CD14-positive monocyte (primary cell): ENCODE measurements at regions not wholly inside any gene's neighbourhood (a gene's known extent, or its start where the extent isn't known, plus 50 kb on each side); places are given as distances from the start of the nearest gene placed in this dataset.
"Not testable (repeated sequence)": the region's sequence is repeated elsewhere in the genome, so short reads cannot be mapped to it uniquely, and the experiment has no call there.

ENCODE experiments used
- DNase-seq, 3 donors: peaks; one replicate each; pipeline ENCODE4 v3.0.0-alpha.2; 2011 to 2022
- H2AFZ ChIP-seq: 2 replicates; pipeline ENCODE4 v1.6.0; 2012; ENCODE audit warnings: mild to moderate bottlenecking, low read depth, low read length, inconsistent platforms; ENCODE audit not compliant: insufficient read depth, poor library complexity, severe bottlenecking
- H3K27ac ChIP-seq, 2 donors: 1 replicate in 1 of 2; 2 replicates in 1 of 2; pipeline ENCODE4 v1.5.1; 2012 to 2013; ENCODE audit warnings: low read length in 2 of 2, control low read depth in 1 of 2, inconsistent platforms in 1 of 2, low read depth in 1 of 2, mild to moderate bottlenecking in 1 of 2
- H3K27me3 ChIP-seq, 2 donors: one replicate each; pipeline versions ENCODE4 v1.6.0 to v1.6.1; 2011 to 2013; ENCODE audit warnings: low read length in 2 of 2; ENCODE audit not compliant: control insufficient read depth in 2 of 2, insufficient read depth in 2 of 2
- H3K36me3 ChIP-seq, 2 donors: replicated peaks in 1 of 2; 1 replicate in 1 of 2; 2 replicates in 1 of 2; pipeline versions ENCODE4 v1.5.1 to v1.6.1; 2012 to 2013; ENCODE audit warnings: low read length in 2 of 2, control low read depth in 1 of 2, inconsistent platforms in 1 of 2, mild to moderate bottlenecking in 1 of 2; ENCODE audit not compliant: insufficient read depth in 2 of 2, control insufficient read depth in 1 of 2
- H3K4me1 ChIP-seq, 2 donors: 1 replicate in 1 of 2; 2 replicates in 1 of 2; pipeline versions ENCODE4 v1.5.1 to v1.6.1; 2012 to 2013; ENCODE audit warnings: low read length in 2 of 2, control low read depth in 1 of 2, inconsistent platforms in 1 of 2, mild to moderate bottlenecking in 1 of 2, moderate library complexity in 1 of 2; ENCODE audit not compliant: insufficient read depth in 2 of 2, control insufficient read depth in 1 of 2
- H3K4me2 ChIP-seq: replicated peaks from 2 replicates; pipeline ENCODE3; 2012; ENCODE audit warnings: low read length, moderate library complexity, mild to moderate bottlenecking; ENCODE audit not compliant: poor library complexity, severe bottlenecking; ENCODE audit errors: extremely low read depth
- H3K4me3 ChIP-seq, 3 experiments: fragments of 200-600 bp in 1 of 3; sonication (generic) in 1 of 3; replicated peaks in 1 of 3; 1 replicate in 2 of 3; 2 replicates in 1 of 3; pipeline ENCODE4 v1.5.1; 2011 to 2013; ENCODE audit warnings: low read length in 3 of 3, mild to moderate bottlenecking in 3 of 3, control low read depth in 2 of 3, low read depth in 2 of 3, inconsistent platforms in 1 of 3, moderate library complexity in 1 of 3
- H3K79me2 ChIP-seq: 2 replicates; pipeline ENCODE4 v1.6.0; 2012; ENCODE audit warnings: mild to moderate bottlenecking, control low read depth, inconsistent platforms, low read length, moderate library complexity; ENCODE audit not compliant: insufficient read depth
- H3K9ac ChIP-seq: 2 replicates; pipeline ENCODE4 v1.6.0; 2017; ENCODE audit warnings: low read length, mild to moderate bottlenecking; ENCODE audit not compliant: insufficient read depth, poor library complexity, severe bottlenecking
- H3K9me3 ChIP-seq, 2 donors: replicated peaks in 1 of 2; 1 replicate in 1 of 2; 2 replicates in 1 of 2; pipeline versions ENCODE4 v1.5.1 to v1.6.1; 2012 to 2013; ENCODE audit warnings: low read length in 2 of 2, control low read depth in 1 of 2; ENCODE audit not compliant: control insufficient read depth in 1 of 2, insufficient read depth in 1 of 2
- H4K20me1 ChIP-seq: 2 replicates; pipeline ENCODE4 v1.6.0; 2012; ENCODE audit warnings: mild to moderate bottlenecking, low read length, control low read depth, moderate library complexity; ENCODE audit not compliant: insufficient read depth
- H3K27ac Mint-ChIP-seq, 7 donors: one replicate each; pipeline ENCODE4 v1.8.0; 2020; ENCODE audit warnings: mild to moderate bottlenecking in 7 of 7, mixed read lengths in 7 of 7, moderate library complexity in 6 of 7, inconsistent platforms in 2 of 7
- H3K27me3 Mint-ChIP-seq, 3 donors: one replicate each; pipeline ENCODE4 v1.8.0; 2021 to 2022; ENCODE audit warnings: low read depth in 3 of 3, mild to moderate bottlenecking in 3 of 3, mixed read lengths in 3 of 3, moderate library complexity in 3 of 3, inconsistent platforms in 1 of 3
- H3K36me3 Mint-ChIP-seq, 2 donors: one replicate each; pipeline ENCODE4 v1.8.0; 2020; ENCODE audit warnings: mixed read lengths in 2 of 2, inconsistent platforms in 1 of 2, mild to moderate bottlenecking in 1 of 2
- H3K4me1 Mint-ChIP-seq: one replicate; pipeline ENCODE4 v1.8.0; 2020; ENCODE audit warnings: mild to moderate bottlenecking, mixed read lengths
- H3K4me3 Mint-ChIP-seq, 2 donors: one replicate each; pipeline ENCODE4 v1.8.0; 2020; ENCODE audit warnings: mild to moderate bottlenecking in 2 of 2, mixed read lengths in 2 of 2, moderate library complexity in 1 of 2
- H3K9me3 Mint-ChIP-seq, 7 donors: one replicate each; pipeline ENCODE4 v1.8.0; 2020 to 2022; ENCODE audit warnings: mixed read lengths in 7 of 7, mild to moderate bottlenecking in 6 of 7, moderate library complexity in 6 of 7, inconsistent platforms in 2 of 7
- WGBS: methylation state at CpG from one replicate; pipeline ENCODE4 v1.1.5; 2013; ENCODE audit warnings: missing lambda C conversion rate; ENCODE audit not compliant: insufficient coverage; 5-methylcytosine and 5-hydroxymethylcytosine counted together
- intact Hi-C, 2 donors: fragments of 100-400 bp; cut with micrococcal nuclease; formaldehyde crosslinking; loops; one replicate each; pipeline versions ENCODE4 v1.15.0 to v1.15.1; 2023

- H3K79me2 ChIP-seq, H3K27me3 ChIP-seq, H3K27me3 Mint-ChIP-seq, intact Hi-C loops, H3K36me3 ChIP-seq, H2AFZ ChIP-seq, H3K27ac ChIP-seq, H3K9me3 Mint-ChIP-seq, H3K27ac Mint-ChIP-seq, H3K9ac ChIP-seq, H4K20me1 ChIP-seq, H3K4me1 ChIP-seq, H3K36me3 Mint-ChIP-seq, H3K4me3 ChIP-seq, H3K4me3 Mint-ChIP-seq, H3K9me3 ChIP-seq, DNase-seq, H3K4me2 ChIP-seq, H3K4me1 Mint-ChIP-seq: not testable (repeated sequence)
- 29% methylated on average over 1 of the region's 3 CpGs for WGBS
These were observed 81.0 kb upstream of the COBL start for GRCh38 chr7:51397608-51398007.

GRCh38 chr7:51393003-51393402, 76.4 kb upstream of the COBL start:
- H3K4me1 ChIP-seq, H3K27ac Mint-ChIP-seq, H3K36me3 ChIP-seq, H3K4me2 ChIP-seq, H3K9ac ChIP-seq, H3K4me3 Mint-ChIP-seq, intact Hi-C loops, H3K36me3 Mint-ChIP-seq, H3K4me3 ChIP-seq, H3K9me3 ChIP-seq, H3K27me3 Mint-ChIP-seq, H4K20me1 ChIP-seq, H2AFZ ChIP-seq, H3K27me3 ChIP-seq, DNase-seq, H3K4me1 Mint-ChIP-seq, H3K79me2 ChIP-seq, H3K27ac ChIP-seq: not testable (repeated sequence)
- peaks cover 6 to 24% (median 13%) of the 10 kb centered on the region in 7 donors for H3K9me3 Mint-ChIP-seq
- 100% methylated on average over 1 of the region's 6 CpGs for WGBS

- H3K4me1 Mint-ChIP-seq, H3K27ac Mint-ChIP-seq, H4K20me1 ChIP-seq, intact Hi-C loops, H3K27me3 Mint-ChIP-seq, H3K27me3 ChIP-seq, H3K79me2 ChIP-seq, H3K4me1 ChIP-seq, H3K27ac ChIP-seq, H3K4me2 ChIP-seq, H3K9ac ChIP-seq, H3K36me3 Mint-ChIP-seq, H3K9me3 ChIP-seq, H3K4me3 ChIP-seq, H3K4me3 Mint-ChIP-seq, H2AFZ ChIP-seq, DNase-seq, H3K36me3 ChIP-seq: not testable (repeated sequence)
- no CpG with 5 or more reads among the region's 8 CpGs for WGBS
- peaks cover 6 to 33% (median 14%) of the 10 kb centered on the region in 7 donors for H3K9me3 Mint-ChIP-seq
These were observed 73.3 kb upstream of the COBL start for GRCh38 chr7:51389952-51390351.

GRCh38 chr7:51389216-51389812, 72.7 kb upstream of the COBL start:
- H3K4me3 ChIP-seq, H2AFZ ChIP-seq, H3K9me3 ChIP-seq, H3K27me3 ChIP-seq, H3K27ac Mint-ChIP-seq, H3K79me2 ChIP-seq, H3K36me3 Mint-ChIP-seq, H3K4me3 Mint-ChIP-seq, H3K27ac ChIP-seq, H3K9ac ChIP-seq, H3K27me3 Mint-ChIP-seq, H3K4me1 Mint-ChIP-seq, H3K4me1 ChIP-seq, H3K4me2 ChIP-seq, H3K36me3 ChIP-seq, DNase-seq, intact Hi-C loops, H4K20me1 ChIP-seq: not testable (repeated sequence)
- 93% methylated on average over 22 of the region's 22 CpGs for WGBS
- H3K9me3 Mint-ChIP-seq: peaks cover 8 to 37% (median 14%) of the 10 kb centered on the region in 7 donors
